Neural progenitor cell (in vitro differentiated cells): ENCODE measurements at regions not wholly inside any gene's neighbourhood (a gene's known extent, or its start where the extent isn't known, plus 50 kb on each side); places are given as distances from the start of the nearest gene placed in this dataset.

ENCODE experiments used
- EZH2 ChIP-seq: fragments of 200-600 bp; sonication (generic); IDR thresholded peaks from 2 replicates; pipeline ENCODE4 v1.6.1; 2017; ENCODE audit warnings: antibody characterized with exemption, mild to moderate bottlenecking, moderate library complexity
- TF ChIP-seq, protein P1 (sequence below): fragments of 200-600 bp; sonication (generic); IDR thresholded peaks from 2 replicates; pipeline ENCODE4 v1.5.1; 2017; ENCODE audit warnings: antibody characterized with exemption, mild to moderate bottlenecking

DNA sequence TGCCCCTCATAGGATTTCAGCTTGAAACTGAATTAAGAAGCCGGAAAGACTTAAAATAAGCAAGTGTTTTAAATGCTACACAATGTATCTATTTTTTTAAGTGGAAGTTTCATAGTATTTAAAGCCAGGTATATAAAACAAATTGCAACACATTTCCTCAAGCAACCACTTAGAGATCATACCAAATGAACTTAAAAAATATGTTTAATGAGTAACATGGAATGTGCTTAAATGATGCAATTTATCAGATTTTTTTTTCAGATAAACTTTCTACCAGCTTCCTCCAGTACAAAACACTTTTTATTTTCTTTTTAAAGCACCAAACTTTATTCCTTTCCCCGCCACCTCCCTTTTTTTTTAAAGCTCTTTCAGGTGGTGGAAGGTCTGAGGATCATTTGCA is 534.3 kb downstream of the BMP2 start:
- TF ChIP-seq, protein P1, sequence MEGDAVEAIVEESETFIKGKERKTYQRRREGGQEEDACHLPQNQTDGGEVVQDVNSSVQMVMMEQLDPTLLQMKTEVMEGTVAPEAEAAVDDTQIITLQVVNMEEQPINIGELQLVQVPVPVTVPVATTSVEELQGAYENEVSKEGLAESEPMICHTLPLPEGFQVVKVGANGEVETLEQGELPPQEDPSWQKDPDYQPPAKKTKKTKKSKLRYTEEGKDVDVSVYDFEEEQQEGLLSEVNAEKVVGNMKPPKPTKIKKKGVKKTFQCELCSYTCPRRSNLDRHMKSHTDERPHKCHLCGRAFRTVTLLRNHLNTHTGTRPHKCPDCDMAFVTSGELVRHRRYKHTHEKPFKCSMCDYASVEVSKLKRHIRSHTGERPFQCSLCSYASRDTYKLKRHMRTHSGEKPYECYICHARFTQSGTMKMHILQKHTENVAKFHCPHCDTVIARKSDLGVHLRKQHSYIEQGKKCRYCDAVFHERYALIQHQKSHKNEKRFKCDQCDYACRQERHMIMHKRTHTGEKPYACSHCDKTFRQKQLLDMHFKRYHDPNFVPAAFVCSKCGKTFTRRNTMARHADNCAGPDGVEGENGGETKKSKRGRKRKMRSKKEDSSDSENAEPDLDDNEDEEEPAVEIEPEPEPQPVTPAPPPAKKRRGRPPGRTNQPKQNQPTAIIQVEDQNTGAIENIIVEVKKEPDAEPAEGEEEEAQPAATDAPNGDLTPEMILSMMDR = no peak
- TF ChIP-seq EZH2 = no peak
